DND-41 (cell line): ENCODE measurements at regions not wholly inside any gene's neighbourhood (a gene's known extent, or its start where the extent isn't known, plus 50 kb on each side); places are given as distances from the start of the nearest gene placed in this dataset.

Experiments used
- EZH2 ChIP-seq: IDR thresholded peaks from 3 replicates; pipeline ENCODE4 v1.6.1; 2012; ENCODE audit warnings: borderline replicate concordance, low read depth, mild to moderate bottlenecking, moderate library complexity, low read length, inconsistent platforms; ENCODE audit not compliant: severe bottlenecking
- TF ChIP-seq, protein P1 (sequence below): IDR thresholded peaks from 2 replicates; pipeline ENCODE4 v1.5.1; 2012; ENCODE audit warnings: borderline replicate concordance, low read length, moderate library complexity, mild to moderate bottlenecking; ENCODE audit not compliant: poor library complexity, severe bottlenecking; ENCODE audit errors: extremely low read depth

DNA sequence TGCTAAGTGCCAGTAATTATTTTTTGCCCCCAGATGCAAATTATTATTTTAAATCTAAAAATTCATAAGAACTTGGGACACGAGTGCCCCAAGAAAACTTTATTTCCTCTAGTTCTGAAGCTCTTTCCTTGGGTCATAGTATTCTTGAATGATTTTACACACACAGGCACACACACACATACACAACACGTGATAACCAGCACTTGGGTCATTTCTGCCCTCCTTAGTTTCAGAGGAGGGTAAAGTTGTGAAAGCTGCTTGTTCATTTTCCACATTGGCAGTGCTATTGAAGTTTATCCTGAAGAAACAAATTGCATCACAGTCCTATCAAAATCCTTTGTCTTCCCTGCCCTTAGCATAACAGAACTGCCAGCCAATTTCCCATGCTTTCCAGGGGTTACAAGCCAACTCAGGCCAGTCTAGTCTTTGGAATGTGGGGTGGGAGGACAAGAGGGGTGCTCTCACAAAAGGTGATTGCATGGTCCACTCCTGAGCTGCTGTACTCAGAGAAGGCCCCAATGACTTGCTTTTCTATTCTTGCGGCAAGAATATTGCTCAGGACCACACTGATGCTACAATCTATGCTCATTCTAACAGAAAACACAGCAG is 98.5 kb upstream of the POGK start:
- no peak for TF ChIP-seq EZH2
- TF ChIP-seq, protein P1, sequence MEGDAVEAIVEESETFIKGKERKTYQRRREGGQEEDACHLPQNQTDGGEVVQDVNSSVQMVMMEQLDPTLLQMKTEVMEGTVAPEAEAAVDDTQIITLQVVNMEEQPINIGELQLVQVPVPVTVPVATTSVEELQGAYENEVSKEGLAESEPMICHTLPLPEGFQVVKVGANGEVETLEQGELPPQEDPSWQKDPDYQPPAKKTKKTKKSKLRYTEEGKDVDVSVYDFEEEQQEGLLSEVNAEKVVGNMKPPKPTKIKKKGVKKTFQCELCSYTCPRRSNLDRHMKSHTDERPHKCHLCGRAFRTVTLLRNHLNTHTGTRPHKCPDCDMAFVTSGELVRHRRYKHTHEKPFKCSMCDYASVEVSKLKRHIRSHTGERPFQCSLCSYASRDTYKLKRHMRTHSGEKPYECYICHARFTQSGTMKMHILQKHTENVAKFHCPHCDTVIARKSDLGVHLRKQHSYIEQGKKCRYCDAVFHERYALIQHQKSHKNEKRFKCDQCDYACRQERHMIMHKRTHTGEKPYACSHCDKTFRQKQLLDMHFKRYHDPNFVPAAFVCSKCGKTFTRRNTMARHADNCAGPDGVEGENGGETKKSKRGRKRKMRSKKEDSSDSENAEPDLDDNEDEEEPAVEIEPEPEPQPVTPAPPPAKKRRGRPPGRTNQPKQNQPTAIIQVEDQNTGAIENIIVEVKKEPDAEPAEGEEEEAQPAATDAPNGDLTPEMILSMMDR = no peak
